GM12892 (cell line): ENCODE measurements at regions not wholly inside any gene's neighbourhood (a gene's known extent, or its start where the extent isn't known, plus 50 kb on each side); places are given as distances from the start of the nearest gene placed in this dataset.

Experiments used
- POLR2A ChIP-seq: IDR thresholded peaks from 2 replicates; pipeline ENCODE4 v1.6.1; 2011; ENCODE audit warnings: low read depth, low read length, control low read depth
- TAF1 ChIP-seq: IDR thresholded peaks from 2 replicates; pipeline ENCODE4 v1.6.1; 2011; ENCODE audit warnings: low read depth, mild to moderate bottlenecking, control low read depth, low read length, borderline replicate concordance

DNA sequence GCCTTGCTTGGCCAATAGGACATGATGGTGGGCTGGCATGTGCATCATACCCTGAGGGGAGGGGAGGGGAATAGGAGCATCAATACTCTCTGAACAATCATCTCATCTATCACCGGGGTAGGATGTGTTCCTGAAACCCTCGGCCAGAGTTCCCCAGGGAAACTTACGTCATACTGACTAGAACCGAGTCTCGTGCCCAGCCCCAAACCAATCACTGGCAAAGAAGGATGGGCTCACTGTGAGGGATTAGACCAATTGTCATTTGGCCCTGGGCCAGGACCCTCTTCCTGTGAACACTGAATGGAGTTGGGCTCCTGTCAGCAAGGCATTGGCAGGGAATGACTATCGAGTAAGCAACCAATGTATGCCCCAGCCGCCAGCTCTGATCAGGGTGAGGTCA lies 261.5 kb downstream of the MYCN start:
- TF ChIP-seq TAF1, result no peak
- no peak for TF ChIP-seq POLR2A
